ENCODE measurements at regions not wholly inside any gene's neighbourhood (a gene's known extent, or its start where the extent isn't known, plus 50 kb on each side); places are given as distances from the start of the nearest gene placed in this dataset.

DNA sequence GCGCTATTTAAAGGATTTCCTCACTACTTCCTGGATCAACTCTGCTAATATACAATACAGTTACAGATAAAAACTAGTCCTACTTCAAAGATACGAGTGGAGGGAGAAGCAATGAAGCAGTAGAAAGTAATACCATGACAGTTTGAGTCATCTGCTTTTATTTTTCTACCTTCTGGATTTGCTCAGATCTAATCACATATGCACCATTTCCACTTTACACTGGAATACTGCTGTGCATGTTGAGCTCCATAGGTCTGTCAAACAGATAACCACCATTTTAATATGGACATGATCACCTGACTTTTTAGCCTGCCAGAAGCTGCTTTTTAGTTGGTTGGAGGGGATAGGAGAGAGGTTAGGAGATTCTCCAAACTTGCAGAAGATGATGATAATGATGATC, 92.5 kb downstream of the MMUT start:
- DNase-seq, result no peak
- no peaks in the 10 kb centered on the region for H3K36me3 Mint-ChIP-seq (ENCODE audit: low read depth)
- no peaks in the 10 kb centered on the region for H3K4me1 Mint-ChIP-seq
- H3K27me3 Mint-ChIP-seq, result no peaks in the 10 kb centered on the region
- no peak overlapping the region for H3K27ac Mint-ChIP-seq
- no peak overlapping the region for H3K4me3 Mint-ChIP-seq
- ChIA-PET POLR2A (no interaction called here), CTCF (no interaction called here)
- peaks cover 5% of the 10 kb centered on the region for H3K9me3 Mint-ChIP-seq

DNA sequence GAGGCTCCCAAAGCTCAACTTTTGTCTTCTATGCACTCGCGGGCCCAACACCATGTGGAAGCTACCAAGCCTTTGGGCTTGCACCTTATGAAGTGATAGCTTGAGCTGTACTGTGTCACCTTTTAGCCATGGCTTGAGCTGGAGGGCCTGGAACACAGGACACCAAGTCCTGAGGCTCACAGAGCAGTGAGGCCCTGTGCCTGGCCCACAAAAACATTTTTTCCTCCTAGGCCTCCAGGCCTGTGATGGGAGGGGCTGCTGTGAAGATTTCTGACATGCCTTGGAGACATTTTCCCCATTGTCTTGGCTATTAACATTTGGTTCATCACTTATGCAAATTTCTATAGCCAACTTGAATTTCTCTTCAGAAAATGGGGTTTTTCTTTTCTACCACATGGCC, 96.5 kb downstream of the MMUT start:
- Mint-ChIP-seq H3K36me3 (ENCODE audit: low read depth) (no peaks in the 10 kb centered on the region), H3K27ac (no peak overlapping the region), H3K27me3 (no peaks in the 10 kb centered on the region), H3K9me3 (peaks cover 7% of the 10 kb centered on the region), H3K4me3 (no peak overlapping the region), H3K4me1 (no peaks in the 10 kb centered on the region)
- POLR2A ChIA-PET, result no interaction called here
- CTCF ChIA-PET, result no interaction called here
- DNase-seq, result no peak

DNA sequence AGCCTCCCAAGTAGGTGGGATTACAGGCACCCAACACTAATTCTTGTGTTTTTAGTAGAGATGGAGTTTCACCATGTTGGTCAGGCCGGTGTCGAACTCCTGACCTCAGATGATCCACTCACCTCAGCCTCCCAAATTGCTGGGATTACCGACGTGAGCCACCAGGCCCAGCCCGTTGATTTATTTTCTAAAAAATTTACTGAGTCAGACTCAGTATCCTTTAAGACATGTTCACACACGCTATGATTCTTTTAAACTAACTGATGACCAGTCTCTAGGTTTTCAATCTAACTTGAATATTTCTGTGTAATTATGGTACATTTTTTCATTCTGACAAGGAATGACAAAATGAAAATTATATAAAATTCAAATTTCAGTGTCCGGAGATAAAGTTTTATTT, 114.5 kb downstream of the MMUT start:
- Mint-ChIP-seq H3K9me3 (no peaks in the 10 kb centered on the region), H3K36me3 (ENCODE audit: low read depth) (no peaks in the 10 kb centered on the region), H3K4me3 (no peak overlapping the region), H3K4me1 (no peaks in the 10 kb centered on the region), H3K27me3 (no peaks in the 10 kb centered on the region), H3K27ac (no peak overlapping the region)
- ChIA-PET CTCF (no interaction called here), POLR2A (no interaction called here)
- no peak for DNase-seq

DNA sequence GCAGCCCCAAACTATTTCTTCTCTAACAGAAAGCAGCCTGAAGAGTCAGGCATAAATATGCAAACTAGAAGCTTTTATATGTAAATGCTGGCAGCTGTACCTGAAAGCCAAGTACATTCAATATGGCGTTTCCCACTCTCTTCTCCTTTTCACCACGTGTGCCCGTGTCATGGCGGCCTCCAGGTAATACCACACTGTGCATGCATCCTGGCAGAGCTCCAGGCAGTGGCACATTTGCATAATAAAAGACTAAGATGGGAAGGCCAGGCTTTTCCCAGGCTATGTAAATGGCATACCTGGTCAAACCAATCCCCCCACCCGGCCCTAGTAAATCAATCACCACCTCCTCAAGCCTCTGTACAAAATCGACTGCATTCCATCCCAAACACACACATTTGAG, 120.6 kb downstream of the MMUT start:
- H3K27ac Mint-ChIP-seq, result no peak overlapping the region
- no peaks in the 10 kb centered on the region for H3K4me1 Mint-ChIP-seq
- H3K9me3 Mint-ChIP-seq, result no peaks in the 10 kb centered on the region
- H3K36me3 Mint-ChIP-seq (ENCODE audit: low read depth), result no peaks in the 10 kb centered on the region
- CTCF ChIA-PET, result no interaction called here
- no peaks in the 10 kb centered on the region for H3K27me3 Mint-ChIP-seq
- DNase-seq, result no peak
- no peak overlapping the region for H3K4me3 Mint-ChIP-seq
- POLR2A ChIA-PET, result no interaction called here

DNA sequence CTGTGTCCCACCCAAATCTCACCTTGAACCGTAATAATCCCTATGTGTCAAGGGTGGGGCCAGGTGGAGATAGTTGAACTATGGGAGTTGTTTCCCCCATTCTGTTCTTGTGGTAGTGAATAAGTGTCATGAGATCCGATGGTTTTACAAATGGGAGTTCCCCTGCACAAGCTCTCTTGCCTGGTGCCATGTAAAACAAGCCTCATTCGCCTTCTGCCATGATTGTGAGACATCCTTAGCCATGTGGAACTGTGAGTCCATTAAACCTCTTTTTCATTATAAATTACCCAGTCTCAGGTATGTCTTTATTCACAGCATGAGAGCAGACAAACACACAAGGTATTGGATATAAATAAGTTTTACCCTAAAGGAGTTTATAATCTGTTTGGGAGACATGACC, 121.2 kb downstream of the MMUT start:
- ChIA-PET POLR2A (no interaction called here), CTCF (no interaction called here)
- Mint-ChIP-seq H3K27me3 (no peaks in the 10 kb centered on the region), H3K36me3 (ENCODE audit: low read depth) (no peaks in the 10 kb centered on the region), H3K9me3 (no peaks in the 10 kb centered on the region), H3K4me3 (no peak overlapping the region), H3K4me1 (no peaks in the 10 kb centered on the region), H3K27ac (no peak overlapping the region)
- no peak for DNase-seq

DNA sequence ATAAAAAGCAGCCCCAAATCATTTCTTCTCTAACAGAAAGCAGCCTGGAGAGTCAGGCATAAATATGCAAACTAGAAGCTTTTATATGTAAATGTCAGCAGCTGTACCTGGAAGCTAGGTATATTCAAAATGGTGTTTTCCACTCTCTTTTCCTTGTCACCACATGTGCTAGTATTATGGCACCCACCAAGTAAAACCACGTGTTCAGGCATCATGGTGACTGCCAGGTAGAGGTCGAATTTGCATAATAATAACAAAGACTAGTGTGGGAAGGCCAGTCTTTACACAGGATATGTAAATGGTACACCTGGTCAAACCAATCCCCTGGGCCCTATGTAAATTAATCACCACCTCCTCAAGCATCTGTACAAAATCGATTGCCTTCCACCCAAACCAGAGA, 124.0 kb downstream of the MMUT start:
- H3K27me3 Mint-ChIP-seq, result no peaks in the 10 kb centered on the region
- no peak for DNase-seq
- H3K4me3 Mint-ChIP-seq, result no peak overlapping the region
- ChIA-PET POLR2A (no interaction called here), CTCF (no interaction called here)
- no peaks in the 10 kb centered on the region for H3K36me3 Mint-ChIP-seq (ENCODE audit: low read depth)
- H3K27ac Mint-ChIP-seq, result no peak overlapping the region
- no peaks in the 10 kb centered on the region for H3K4me1 Mint-ChIP-seq
- H3K9me3 Mint-ChIP-seq, result peaks cover 2% of the 10 kb centered on the region

DNA sequence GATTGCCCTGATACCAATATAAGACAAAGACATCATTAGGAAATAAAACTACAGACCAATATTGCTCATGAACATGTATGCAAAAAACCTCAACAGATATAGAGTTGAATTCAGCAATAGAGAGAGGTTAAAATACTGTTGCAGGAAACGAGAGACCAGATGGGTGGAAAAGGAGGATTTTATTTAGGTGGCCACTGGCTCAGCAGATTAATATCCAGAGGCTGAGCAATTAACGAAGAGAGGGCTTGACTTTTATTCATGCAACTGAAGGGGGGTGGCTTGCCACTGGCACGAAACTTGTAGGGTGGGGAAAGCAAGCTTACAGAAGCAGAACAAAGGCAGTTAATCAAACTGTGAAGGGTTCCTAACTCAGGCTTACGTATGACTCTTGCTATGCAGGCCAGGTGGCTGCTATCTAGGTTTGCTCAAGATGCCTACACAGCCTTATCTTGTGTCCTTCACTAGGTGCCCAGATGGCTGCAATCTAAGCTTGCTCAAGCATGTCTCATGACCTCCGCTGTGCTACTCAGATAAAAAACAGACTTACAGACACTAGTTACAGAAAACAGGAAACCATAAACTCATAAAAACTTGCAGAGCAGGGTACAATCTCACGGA, 126.4 kb downstream of the MMUT start:
- CTCF ChIA-PET, result no interaction called here
- Mint-ChIP-seq H3K9me3 (peaks cover 2% of the 10 kb centered on the region), H3K4me1 (no peaks in the 10 kb centered on the region), H3K27me3 (no peaks in the 10 kb centered on the region), H3K36me3 (ENCODE audit: low read depth) (no peaks in the 10 kb centered on the region), H3K27ac (no peak overlapping the region), H3K4me3 (no peak overlapping the region)
- POLR2A ChIA-PET, result no interaction called here
- DNase-seq, result no peak

DNA sequence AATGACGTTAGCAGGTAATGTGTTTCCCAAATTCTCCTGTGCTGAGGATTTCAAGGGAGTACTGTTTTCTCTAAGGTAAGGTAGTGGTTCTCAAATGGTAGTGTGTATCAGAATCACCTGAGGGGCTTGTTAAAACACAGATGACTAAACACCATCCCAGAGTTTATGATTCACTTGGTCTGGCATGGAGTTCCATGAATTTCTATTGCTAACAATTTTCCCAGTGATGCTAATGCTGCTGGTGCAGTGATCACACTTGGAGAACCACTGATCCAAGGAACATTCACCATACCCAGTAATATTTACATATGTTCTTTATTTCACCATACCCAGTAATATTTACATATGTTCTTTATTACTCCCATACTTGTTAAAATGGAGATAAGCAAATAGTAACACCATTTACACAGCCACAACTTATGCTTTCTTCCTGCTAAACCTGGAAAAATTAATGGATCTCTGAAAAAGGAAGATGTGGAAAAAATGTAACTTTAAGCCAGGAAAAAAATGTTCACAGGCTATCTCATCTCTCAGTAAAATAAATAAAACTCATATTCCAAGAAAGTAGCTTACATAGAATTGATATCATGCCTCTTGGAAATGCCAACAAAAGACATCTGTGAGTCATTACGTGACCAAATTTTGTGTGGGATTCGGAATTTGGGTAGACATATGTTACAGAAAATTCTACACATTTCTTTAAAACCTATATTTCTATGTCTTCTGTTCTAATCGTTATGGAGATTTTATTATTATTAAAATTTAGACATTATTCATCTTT, 129.5 kb downstream of the MMUT start:
- no peak for DNase-seq
- Mint-ChIP-seq H3K4me3 (no peak overlapping the region), H3K27me3 (no peaks in the 10 kb centered on the region), H3K9me3 (peaks cover 2% of the 10 kb centered on the region), H3K36me3 (ENCODE audit: low read depth) (no peaks in the 10 kb centered on the region), H3K4me1 (no peaks in the 10 kb centered on the region), H3K27ac (no peak overlapping the region)
- ChIA-PET POLR2A (no interaction called here), CTCF (no interaction called here)

DNA sequence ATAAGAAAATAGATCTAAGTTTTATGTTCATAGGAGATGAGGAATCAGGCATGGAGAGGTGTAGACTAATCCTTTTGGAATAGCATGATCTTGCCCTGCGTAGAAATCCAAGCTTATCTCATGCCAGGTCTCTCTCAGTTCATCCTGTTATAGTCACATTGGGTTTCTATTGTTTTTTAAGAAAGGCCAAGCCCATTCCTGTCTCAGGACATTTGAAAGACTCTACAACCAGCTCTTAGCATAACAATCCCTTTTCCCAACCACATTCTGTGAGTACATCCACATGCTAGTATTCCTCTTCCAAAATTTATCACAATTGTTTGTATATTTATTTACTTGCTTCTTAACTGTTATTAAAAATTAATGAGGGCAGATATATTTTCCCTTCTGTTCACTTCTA, 130.3 kb downstream of the MMUT start:
- peaks cover 2% of the 10 kb centered on the region for H3K9me3 Mint-ChIP-seq
- CTCF ChIA-PET, result no interaction called here
- DNase-seq, result no peak
- POLR2A ChIA-PET, result no interaction called here
- no peak overlapping the region for H3K27ac Mint-ChIP-seq
- H3K4me3 Mint-ChIP-seq, result no peak overlapping the region
- no peaks in the 10 kb centered on the region for H3K4me1 Mint-ChIP-seq
- H3K36me3 Mint-ChIP-seq (ENCODE audit: low read depth), result no peaks in the 10 kb centered on the region
- no peaks in the 10 kb centered on the region for H3K27me3 Mint-ChIP-seq

DNA sequence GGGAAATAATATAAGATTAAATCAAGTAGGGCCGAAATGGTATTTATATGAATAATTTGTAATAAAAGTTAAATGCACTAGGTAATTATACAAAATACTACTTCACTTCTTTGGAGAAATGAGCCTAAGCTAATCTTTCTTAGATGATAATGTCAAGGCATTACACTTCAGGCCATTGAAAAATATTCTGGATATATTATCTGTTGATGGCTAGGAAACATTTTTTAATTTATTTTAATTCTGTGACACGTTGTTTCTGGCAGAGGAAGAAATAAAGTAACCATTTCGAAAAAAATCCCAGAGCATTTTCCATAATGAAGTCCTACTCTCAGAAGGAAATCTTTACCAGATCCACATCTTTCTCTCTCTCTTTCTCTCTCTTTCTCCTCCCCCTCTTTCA, 133.9 kb downstream of the MMUT start:
- ChIA-PET POLR2A (no interaction called here), CTCF (no interaction called here)
- no peaks in the 10 kb centered on the region for H3K9me3 Mint-ChIP-seq
- no peak overlapping the region for H3K27ac Mint-ChIP-seq
- no peak for DNase-seq
- no peaks in the 10 kb centered on the region for H3K36me3 Mint-ChIP-seq (ENCODE audit: low read depth)
- H3K4me3 Mint-ChIP-seq, result no peak overlapping the region
- no peaks in the 10 kb centered on the region for H3K4me1 Mint-ChIP-seq
- no peaks in the 10 kb centered on the region for H3K27me3 Mint-ChIP-seq

DNA sequence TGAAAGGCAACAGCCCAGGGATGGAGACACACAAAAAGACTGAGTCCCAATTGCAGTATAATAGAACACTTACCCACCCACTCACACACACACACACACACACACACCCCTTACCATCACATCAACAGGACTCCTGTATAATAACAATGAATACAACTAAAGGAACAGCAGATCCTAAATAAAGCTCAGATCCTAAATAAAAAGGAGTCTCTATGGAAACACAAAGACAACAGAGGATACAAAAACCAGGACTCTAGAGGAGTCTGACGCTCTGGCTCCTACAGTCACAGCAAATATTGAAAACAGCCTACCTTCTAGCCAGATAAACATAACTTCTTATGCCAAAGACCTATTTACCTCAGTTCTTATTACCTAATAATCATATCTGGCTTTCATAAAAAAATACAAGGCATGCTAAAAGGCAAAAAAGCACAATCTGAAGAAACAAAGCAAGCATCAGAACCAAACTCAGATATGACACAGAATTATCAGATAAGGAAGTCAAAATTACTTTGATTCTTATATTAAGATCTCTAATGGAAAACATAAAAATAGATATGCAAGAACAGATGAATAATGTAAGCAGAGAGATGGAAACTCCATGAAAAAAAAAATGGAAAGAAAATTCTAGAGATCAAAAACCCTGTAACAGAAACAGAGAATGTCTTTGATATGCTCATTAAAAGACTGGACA, 134.9 kb downstream of the MMUT start:
- no peak for DNase-seq
- H3K4me1 Mint-ChIP-seq, result no peaks in the 10 kb centered on the region
- no peak overlapping the region for H3K4me3 Mint-ChIP-seq
- no peaks in the 10 kb centered on the region for H3K27me3 Mint-ChIP-seq
- ChIA-PET POLR2A (no interaction called here), CTCF (no interaction called here)
- no peaks in the 10 kb centered on the region for H3K36me3 Mint-ChIP-seq (ENCODE audit: low read depth)
- H3K27ac Mint-ChIP-seq, result no peak overlapping the region
- H3K9me3 Mint-ChIP-seq, result no peaks in the 10 kb centered on the region

DNA sequence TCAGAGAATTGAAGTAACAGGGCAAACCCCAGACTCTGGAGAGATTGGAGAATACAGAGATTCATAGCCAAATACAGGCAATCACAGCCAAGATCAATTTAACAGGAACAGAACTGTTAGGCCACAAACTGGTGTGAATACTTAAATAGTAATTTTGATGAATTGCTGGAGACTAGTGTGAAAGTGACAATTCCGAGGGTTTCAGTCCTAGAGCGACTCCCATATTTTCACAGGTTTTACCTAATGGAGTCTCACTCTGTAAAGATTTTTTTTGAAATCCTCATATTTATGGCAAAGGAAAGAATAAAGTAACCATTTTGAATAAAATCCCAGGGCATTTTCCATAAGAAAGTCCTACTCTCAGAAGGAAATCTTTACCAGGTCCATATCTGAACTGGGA, 135.5 kb downstream of the MMUT start:
- Mint-ChIP-seq H3K27me3 (no peaks in the 10 kb centered on the region), H3K4me1 (no peaks in the 10 kb centered on the region), H3K9me3 (no peaks in the 10 kb centered on the region), H3K4me3 (no peak overlapping the region), H3K27ac (no peak overlapping the region), H3K36me3 (ENCODE audit: low read depth) (no peaks in the 10 kb centered on the region)
- POLR2A ChIA-PET, result no interaction called here
- DNase-seq, result no peak
- CTCF ChIA-PET, result no interaction called here

DNA sequence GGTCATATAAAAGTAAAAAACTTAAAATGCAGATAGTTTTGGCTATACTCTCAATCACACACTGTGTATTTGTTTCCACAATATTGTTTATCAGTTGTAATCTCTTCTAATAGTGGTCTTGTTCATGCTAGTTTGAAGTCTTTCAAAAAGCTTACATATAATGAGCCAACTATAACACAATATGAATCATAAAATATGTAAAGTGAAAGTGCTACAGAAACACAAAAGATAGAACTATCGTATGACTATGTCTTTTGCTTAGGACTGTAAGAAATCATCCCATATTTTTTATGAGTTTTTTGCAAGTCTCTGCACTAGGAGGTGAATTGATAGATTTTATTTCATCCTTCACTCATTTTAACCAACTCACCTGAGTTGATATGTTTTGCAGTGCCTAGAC, 136.0 kb downstream of the MMUT start:
- CTCF ChIA-PET, result no interaction called here
- POLR2A ChIA-PET, result no interaction called here

DNA sequence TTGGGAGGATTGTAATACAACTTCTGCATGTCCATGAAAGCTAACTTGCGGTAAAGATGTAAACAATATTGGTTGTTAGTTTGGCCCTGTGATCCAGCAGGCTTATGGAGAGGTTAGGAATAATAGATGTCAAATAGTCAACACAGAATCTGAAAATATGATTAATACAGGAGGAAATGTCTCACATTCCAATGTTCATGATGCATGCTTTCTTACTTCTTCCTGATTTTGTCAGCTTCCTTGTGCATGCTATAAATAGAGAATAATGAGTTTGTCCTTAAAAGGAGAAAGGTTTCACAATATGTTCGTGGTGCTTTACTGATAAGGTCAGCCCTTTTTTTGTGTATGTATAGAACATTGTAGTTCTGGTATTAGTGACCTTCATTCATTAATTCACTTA, 136.7 kb downstream of the MMUT start:
- no peaks in the 10 kb centered on the region for H3K4me1 Mint-ChIP-seq
- H3K36me3 Mint-ChIP-seq (ENCODE audit: low read depth), result no peaks in the 10 kb centered on the region
- no peaks in the 10 kb centered on the region for H3K9me3 Mint-ChIP-seq
- no peak for DNase-seq
- H3K27me3 Mint-ChIP-seq, result no peaks in the 10 kb centered on the region
- H3K27ac Mint-ChIP-seq, result no peak overlapping the region
- ChIA-PET CTCF (no interaction called here), POLR2A (no interaction called here)
- no peak overlapping the region for H3K4me3 Mint-ChIP-seq

More for the DNA sequence above, 136.0 kb downstream of the MMUT start:
- Mint-ChIP-seq H3K36me3 (ENCODE audit: low read depth) (no peaks in the 10 kb centered on the region), H3K9me3 (no peaks in the 10 kb centered on the region), H3K4me1 (no peaks in the 10 kb centered on the region), H3K27ac (no peak overlapping the region), H3K27me3 (no peaks in the 10 kb centered on the region), H3K4me3 (no peak overlapping the region)
- DNase-seq, result no peak

Data from activated CD4-positive, alpha-beta memory T cell treated with anti-CD3 and anti-CD28 coated beads, Interleukin-2, amount 10 ng/mL, durations not matched to agents 7 days and 5 days (primary cell).